GM10266 (cell line): ENCODE measurements at regions not wholly inside any gene's neighbourhood (a gene's known extent, or its start where the extent isn't known, plus 50 kb on each side); places are given as distances from the start of the nearest gene placed in this dataset.

Experiments used
- DNase-seq: peaks from one replicate; pipeline ENCODE4 v3.0.0; 2012; ENCODE audit errors: extremely low spot score
- TF ChIP-seq, protein P1 (sequence below): IDR thresholded peaks from 2 replicates; pipeline ENCODE4 v1.5.1; 2012; ENCODE audit warnings: mild to moderate bottlenecking, low read depth; ENCODE audit not compliant: control insufficient read depth, insufficient read depth; ENCODE audit errors: missing control alignments

DNA sequence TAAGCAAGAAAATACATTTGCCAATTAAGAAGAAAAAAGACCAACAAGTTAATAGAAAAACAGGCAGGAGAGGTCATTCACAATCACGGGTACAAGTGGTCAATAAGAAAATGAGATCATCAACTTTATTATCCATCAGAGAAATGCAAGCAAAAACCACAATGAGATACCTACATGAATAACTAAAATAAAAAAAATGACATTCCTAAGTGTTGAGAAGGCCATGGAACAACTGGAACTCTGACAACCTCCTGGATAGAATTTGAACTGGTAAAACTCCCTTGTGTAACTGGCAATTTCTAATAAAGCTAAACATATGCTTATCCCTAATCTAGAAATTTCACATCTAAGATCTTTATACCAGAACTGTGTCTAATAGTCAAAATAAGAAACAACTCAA is 135.4 kb upstream of the BACE2 start:
- TF ChIP-seq, protein P1, sequence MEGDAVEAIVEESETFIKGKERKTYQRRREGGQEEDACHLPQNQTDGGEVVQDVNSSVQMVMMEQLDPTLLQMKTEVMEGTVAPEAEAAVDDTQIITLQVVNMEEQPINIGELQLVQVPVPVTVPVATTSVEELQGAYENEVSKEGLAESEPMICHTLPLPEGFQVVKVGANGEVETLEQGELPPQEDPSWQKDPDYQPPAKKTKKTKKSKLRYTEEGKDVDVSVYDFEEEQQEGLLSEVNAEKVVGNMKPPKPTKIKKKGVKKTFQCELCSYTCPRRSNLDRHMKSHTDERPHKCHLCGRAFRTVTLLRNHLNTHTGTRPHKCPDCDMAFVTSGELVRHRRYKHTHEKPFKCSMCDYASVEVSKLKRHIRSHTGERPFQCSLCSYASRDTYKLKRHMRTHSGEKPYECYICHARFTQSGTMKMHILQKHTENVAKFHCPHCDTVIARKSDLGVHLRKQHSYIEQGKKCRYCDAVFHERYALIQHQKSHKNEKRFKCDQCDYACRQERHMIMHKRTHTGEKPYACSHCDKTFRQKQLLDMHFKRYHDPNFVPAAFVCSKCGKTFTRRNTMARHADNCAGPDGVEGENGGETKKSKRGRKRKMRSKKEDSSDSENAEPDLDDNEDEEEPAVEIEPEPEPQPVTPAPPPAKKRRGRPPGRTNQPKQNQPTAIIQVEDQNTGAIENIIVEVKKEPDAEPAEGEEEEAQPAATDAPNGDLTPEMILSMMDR, result no peak
- no peak for DNase-seq

DNA sequence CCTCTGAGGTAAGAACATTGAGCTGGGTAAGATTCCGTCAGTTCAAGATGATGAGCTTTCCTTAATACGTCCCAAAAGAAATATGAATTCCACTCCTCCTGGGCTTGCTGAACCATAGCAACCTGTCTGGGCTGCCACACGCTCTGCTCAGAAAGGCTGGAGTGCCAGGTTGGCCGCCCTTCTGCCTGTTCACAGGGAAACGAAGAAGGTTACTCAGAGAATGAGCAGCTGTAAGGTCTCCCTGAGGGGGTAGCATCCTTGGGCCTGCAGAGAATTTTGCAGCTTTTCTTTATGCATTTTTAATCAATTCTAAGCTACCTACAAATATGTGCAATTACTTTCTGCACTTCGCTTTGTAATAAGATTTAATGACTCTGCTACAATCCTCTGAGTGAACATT is 130.7 kb upstream of the BACE2 start:
- DNase-seq, result no peak
- TF ChIP-seq, protein P1, result no peak

DNA sequence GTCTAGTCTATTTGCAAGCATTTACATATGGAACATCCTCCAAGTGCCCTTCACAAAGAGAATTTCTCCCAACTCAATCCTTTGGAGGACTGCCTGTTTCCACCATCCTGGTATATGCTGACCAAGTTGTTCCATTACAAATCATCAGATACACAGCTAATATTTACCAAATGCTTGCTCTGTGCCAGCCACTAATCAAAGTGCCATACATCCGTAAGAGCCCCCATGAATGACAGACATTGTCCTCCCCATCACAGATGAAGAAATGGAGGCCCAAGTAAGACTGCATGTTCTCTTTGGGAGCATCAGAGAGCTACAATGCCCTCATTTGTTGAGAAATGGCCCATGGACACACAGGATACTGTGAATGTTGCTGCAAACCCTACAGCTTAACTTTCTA is 130.0 kb upstream of the BACE2 start:
- TF ChIP-seq, protein P1, result no peak
- no peak for DNase-seq

DNA sequence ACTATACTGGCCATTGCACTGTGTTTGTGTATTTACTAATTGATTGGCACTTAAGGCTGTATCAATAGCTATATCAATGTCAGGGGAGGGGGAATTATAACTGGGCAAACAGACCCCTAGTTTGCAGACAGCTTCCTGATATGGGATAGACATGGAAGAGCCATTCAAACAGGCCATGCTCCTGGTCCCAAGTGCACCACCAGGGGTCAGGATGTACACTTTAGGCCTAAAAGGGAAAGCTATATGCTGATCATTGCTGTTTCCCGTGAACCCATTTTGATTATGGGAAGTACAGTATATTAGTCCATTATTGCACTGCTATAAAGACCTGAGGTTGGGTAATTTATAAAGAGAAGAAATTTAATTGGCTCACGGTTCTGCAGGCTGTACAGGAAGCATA is 124.9 kb upstream of the BACE2 start:
- no peak for DNase-seq
- TF ChIP-seq, protein P1, result no peak

DNA sequence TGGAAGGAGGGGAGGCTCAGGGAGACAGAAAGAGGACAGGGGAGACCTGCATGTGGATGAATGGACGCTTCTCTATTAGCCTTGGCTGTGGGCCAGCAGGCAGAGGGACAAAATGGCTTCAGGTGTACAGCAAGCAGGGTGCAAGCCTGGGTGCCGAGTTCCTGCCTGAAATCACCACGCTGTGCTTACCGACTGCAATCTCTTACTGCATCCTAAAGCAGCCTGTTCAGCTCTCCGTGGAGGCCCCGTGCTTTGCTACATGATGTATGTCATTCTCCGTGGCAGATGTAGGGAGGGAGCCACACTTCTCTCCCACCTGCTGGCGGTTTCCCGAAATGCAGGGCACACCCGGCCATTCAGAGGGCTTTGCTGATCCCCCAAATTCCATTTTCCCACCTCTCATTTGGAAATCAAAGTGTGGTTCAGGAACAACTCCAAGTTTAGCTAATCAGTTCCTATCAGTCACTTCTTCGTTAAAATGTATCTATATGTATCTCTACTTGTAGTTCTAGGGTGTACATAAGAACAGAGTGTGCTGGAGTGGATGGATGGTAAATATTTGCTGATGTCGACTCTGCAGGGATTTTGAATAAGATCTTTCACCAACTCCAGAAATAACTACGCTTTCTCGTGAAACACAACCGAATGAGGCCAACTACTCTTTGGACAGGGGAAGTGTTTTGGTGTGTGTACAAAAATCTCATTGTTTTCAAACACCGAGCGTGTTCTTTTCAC is 122.3 kb upstream of the BACE2 start:
- TF ChIP-seq, protein P1, result no peak
- DNase-seq, result no peak

DNA sequence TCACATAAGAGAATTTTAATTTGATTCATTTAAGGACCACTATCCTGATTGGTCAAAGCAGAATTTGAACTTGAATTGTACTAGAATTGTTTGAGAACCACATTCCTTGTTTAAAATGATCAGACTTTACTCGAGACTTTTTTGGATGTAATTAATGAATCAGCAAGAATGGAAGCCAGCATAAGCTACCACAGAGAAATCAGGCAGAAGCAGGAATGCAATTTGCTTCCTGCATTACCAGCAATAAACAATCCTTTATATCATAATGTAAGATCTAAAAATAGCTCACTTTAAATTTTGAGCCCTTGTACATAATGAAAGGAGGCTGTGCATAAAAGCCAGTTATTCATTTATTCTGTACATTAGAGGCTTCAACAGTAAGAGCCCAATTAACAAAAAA is 119.8 kb upstream of the BACE2 start:
- DNase-seq, result no peak

DNA sequence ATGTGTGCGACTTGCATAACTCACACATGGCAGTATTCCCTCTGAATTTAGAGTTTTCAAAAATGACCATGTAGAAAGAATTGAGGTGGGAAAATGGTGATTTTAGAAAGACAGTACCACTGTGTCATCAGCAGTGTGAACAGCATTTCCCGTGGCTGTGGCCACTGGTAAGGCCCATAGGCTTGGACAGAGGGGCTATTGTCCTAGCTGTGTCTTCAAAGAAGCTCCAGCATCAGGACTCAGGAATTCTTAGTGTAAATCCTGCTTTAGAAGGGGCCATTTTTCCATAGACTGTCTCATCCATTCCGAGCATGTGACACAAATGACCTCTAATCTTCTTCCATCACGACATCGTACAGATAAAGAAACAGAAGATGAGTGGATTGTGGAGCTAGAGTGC is 119.3 kb upstream of the BACE2 start:
- DNase-seq, result no peak
- TF ChIP-seq, protein P1, result no peak

More for the DNA sequence above, 119.8 kb upstream of the BACE2 start:
- TF ChIP-seq, protein P1, result no peak
